Dedifferentiated amniotic fluid mesenchymal stem cell (primary cell): ENCODE measurements at regions not wholly inside any gene's neighbourhood (a gene's known extent, or its start where the extent isn't known, plus 50 kb on each side); places are given as distances from the start of the nearest gene placed in this dataset.
"Not testable (repeated sequence)": the region's sequence is repeated elsewhere in the genome, so short reads cannot be mapped to it uniquely, and the experiment has no call there.

ENCODE experiments used
- DNase-seq: peaks from one replicate; pipeline ENCODE4 v3.0.0-alpha.2; 2016; ENCODE audit errors: extremely low spot score

GRCh38 chr7:142568435-142569097 is 180.7 kb upstream of the PRSS1 start:
- DNase-seq, result peak; percentile 57

- no peak for DNase-seq
These were observed 181.8 kb upstream of the PRSS1 start for GRCh38 chr7:142567201-142568075.

GRCh38 chr7:142566271-142566670 is 183.0 kb upstream of the PRSS1 start:
- DNase-seq, result no peak

- not testable (repeated sequence) for DNase-seq
These were observed 185.1 kb upstream of the PRSS1 start for GRCh38 chr7:142564125-142564524.

GRCh38 chr7:142563470-142563869 is 185.8 kb upstream of the PRSS1 start:
- DNase-seq, result peak; percentile 23

GRCh38 chr7:142562688-142563087 is 186.6 kb upstream of the PRSS1 start:
- DNase-seq, result no peak

GRCh38 chr7:142561396-142561795 is 187.9 kb upstream of the PRSS1 start:
- not testable (repeated sequence) for DNase-seq

GRCh38 chr7:142560770-142561169 is 188.5 kb upstream of the PRSS1 start:
- DNase-seq, result not testable (repeated sequence)

- DNase-seq, result no peak
These were observed 189.1 kb upstream of the PRSS1 start for GRCh38 chr7:142560166-142560565.

GRCh38 chr7:142557971-142558582 is 191.2 kb upstream of the PRSS1 start:
- no peak for DNase-seq

- DNase-seq, result peak; percentile 88
These were observed 192.5 kb upstream of the PRSS1 start for GRCh38 chr7:142556740-142557139.

GRCh38 chr7:142554560-142555532 is 194.4 kb upstream of the PRSS1 start:
- DNase-seq, result peak; percentile 40

GRCh38 chr7:142553216-142553615 is 196.1 kb upstream of the PRSS1 start:
- DNase-seq, result no peak

- no peak for DNase-seq
These were observed 200.3 kb upstream of the PRSS1 start for GRCh38 chr7:142548978-142549377.

GRCh38 chr7:142546452-142546851 is 202.8 kb upstream of the PRSS1 start:
- DNase-seq, result no peak

- DNase-seq, result no peak
These were observed 206.3 kb upstream of the PRSS1 start for GRCh38 chr7:142542942-142543341.

- no peak for DNase-seq
These were observed 207.2 kb upstream of the PRSS1 start for GRCh38 chr7:142542105-142542504.

GRCh38 chr7:142540371-142540770 is 208.9 kb upstream of the PRSS1 start:
- DNase-seq, result no peak

GRCh38 chr7:142539901-142540300 is 209.4 kb upstream of the PRSS1 start:
- no peak for DNase-seq

GRCh38 chr7:142537760-142538159 is 211.5 kb upstream of the PRSS1 start:
- no peak for DNase-seq

GRCh38 chr7:142535123-142535779 is 214.0 kb upstream of the PRSS1 start:
- peak; percentile 68 for DNase-seq
